CD4-positive, alpha-beta T cell treated with Interferon gamma for 1 hour (primary cell): ENCODE measurements at regions not wholly inside any gene's neighbourhood (a gene's known extent, or its start where the extent isn't known, plus 50 kb on each side); places are given as distances from the start of the nearest gene placed in this dataset.
"Not testable (repeated sequence)": the region's sequence is repeated elsewhere in the genome, so short reads cannot be mapped to it uniquely, and the experiment has no call there.

ENCODE experiments used
- DNase-seq: peaks from one replicate; pipeline ENCODE4 v3.0.0-alpha.2; 2020

GRCh38 chr3:140752499-140752898, 74.6 kb downstream of the TRIM42 start:
- no peak for DNase-seq

GRCh38 chr3:140753865-140754754, 76.2 kb downstream of the TRIM42 start:
- DNase-seq = no peak

GRCh38 chr3:140754936-140755335, 77.1 kb downstream of the TRIM42 start:
- no peak for DNase-seq

- DNase-seq = no peak
Measured at GRCh38 chr3:140756240-140757016, 78.6 kb downstream of the TRIM42 start.

- DNase-seq = no peak
Measured at GRCh38 chr3:140758791-140759444, 81.1 kb downstream of the TRIM42 start.

- no peak for DNase-seq
Measured at GRCh38 chr3:140760324-140761075, 82.6 kb downstream of the TRIM42 start.

GRCh38 chr3:140761076-140761639, 83.3 kb downstream of the TRIM42 start:
- DNase-seq = no peak

GRCh38 chr3:140762746-140763145, 84.9 kb downstream of the TRIM42 start:
- DNase-seq = no peak

- DNase-seq = no peak
Measured at GRCh38 chr3:140763532-140763931, 85.7 kb downstream of the TRIM42 start.

- DNase-seq = no peak
Measured at GRCh38 chr3:140765246-140765645, 87.4 kb downstream of the TRIM42 start.

GRCh38 chr3:140766465-140766864, 88.6 kb downstream of the TRIM42 start:
- DNase-seq = no peak

GRCh38 chr3:140767566-140767965, 89.7 kb downstream of the TRIM42 start:
- no peak for DNase-seq

- DNase-seq = no peak
Measured at GRCh38 chr3:140768941-140769340, 91.1 kb downstream of the TRIM42 start.

GRCh38 chr3:140769951-140770350, 92.1 kb downstream of the TRIM42 start:
- DNase-seq = no peak

GRCh38 chr3:140770977-140771667, 93.3 kb downstream of the TRIM42 start:
- no peak for DNase-seq

GRCh38 chr3:140777631-140778233, 99.9 kb downstream of the TRIM42 start:
- no peak for DNase-seq

GRCh38 chr3:140791368-140791767, 113.5 kb downstream of the TRIM42 start:
- DNase-seq = no peak

- no peak for DNase-seq
Measured at GRCh38 chr3:140794507-140794906, 116.6 kb downstream of the TRIM42 start.

GRCh38 chr3:140802898-140803297, 125.0 kb downstream of the TRIM42 start:
- DNase-seq = not testable (repeated sequence)

GRCh38 chr3:140809316-140809715, 131.5 kb downstream of the TRIM42 start:
- no peak for DNase-seq
